Panc1 (cell line): ENCODE measurements at regions not wholly inside any gene's neighbourhood (a gene's known extent, or its start where the extent isn't known, plus 50 kb on each side); places are given as distances from the start of the nearest gene placed in this dataset.
"Not testable (repeated sequence)": the region's sequence is repeated elsewhere in the genome, so short reads cannot be mapped to it uniquely, and the experiment has no call there.

Source experiments
- ATAC-seq: fragments of 200-7000 bp; cut with Tn5 transposase; 2 replicates; pipeline ENCODE4 v1.9.1; 2020; ENCODE audit warnings: mild to moderate bottlenecking, moderate library complexity
- BruUV-seq: library from RNA; stranded (reverse); fragments of 400-500 nt; replicated peaks from 2 replicates; lab custom pipeline; 2021; lab: Mats Ljungman, UMichigan
- CTCF ChIA-PET: fragments of 300-600 bp; sonication (Branson Sonifier 250); formaldehyde crosslinking; loops from one replicate; lab custom pipeline; 2022; ENCODE audit warnings: antibody characterized with exemption; lab: Charles Lee
- POLR2A ChIA-PET: fragments of 300-600 bp; sonication (Branson Sonifier 250); formaldehyde crosslinking; loops from one replicate; lab custom pipeline; 2022; ENCODE audit warnings: antibody characterized with exemption; lab: Charles Lee
- DNase-seq: peaks from one replicate; pipeline ENCODE4 v3.0.0-alpha.2; 2010; ENCODE audit warnings: low read depth, low spot score
- H3K27ac ChIP-seq: 2 replicates; pipeline ENCODE4 v1.5.1; 2011; ENCODE audit warnings: mild to moderate bottlenecking, low read length, inconsistent platforms
- H3K27me3 ChIP-seq: fragments of 200-500 bp; sonication (Bioruptor generic); 2 replicates; pipeline ENCODE4 v1.6.0; 2014; ENCODE audit warnings: low read length, inconsistent platforms; ENCODE audit not compliant: control insufficient read depth, insufficient read depth
- H3K36me3 ChIP-seq: fragments of 200-500 bp; sonication (Bioruptor generic); 2 replicates; pipeline ENCODE4 v1.5.1; 2014; ENCODE audit warnings: inconsistent platforms, mild to moderate bottlenecking, low read length, moderate library complexity; ENCODE audit not compliant: control insufficient read depth, insufficient read depth
- H3K4me1 ChIP-seq: 2 replicates; pipeline ENCODE4 v1.5.1; 2011; ENCODE audit warnings: inconsistent platforms, mild to moderate bottlenecking, low read length, moderate library complexity; ENCODE audit not compliant: control insufficient read depth, insufficient read depth
- H3K4me3 ChIP-seq, 2 experiments: 2 replicates each; pipeline ENCODE4 v1.5.1; 2011 to 2012; ENCODE audit warnings: low read depth in 2 of 2, low read length in 2 of 2, mild to moderate bottlenecking in 2 of 2, inconsistent platforms in 1 of 2, moderate library complexity in 1 of 2
- H3K9me3 ChIP-seq: fragments of 200-500 bp; sonication (Bioruptor generic); 2 replicates; pipeline ENCODE4 v1.5.1; 2014; ENCODE audit warnings: low read depth, mild to moderate bottlenecking, inconsistent platforms, low read length, moderate library complexity; ENCODE audit not compliant: control insufficient read depth, insufficient read depth
- POLR2AphosphoS5 ChIP-seq: IDR thresholded peaks from 2 replicates; pipeline ENCODE4 v1.6.1; 2012; ENCODE audit warnings: mild to moderate bottlenecking, low read depth, low read length, moderate library complexity
- REST ChIP-seq, 2 experiments: IDR thresholded peaks; 2 replicates each; pipeline ENCODE4 v1.6.1; 2011 to 2012; ENCODE audit warnings: low read depth in 2 of 2, control low read depth in 1 of 2, low read length in 1 of 2, mild to moderate bottlenecking in 1 of 2, moderate library complexity in 1 of 2; ENCODE audit not compliant: insufficient read depth in 1 of 2
- SIN3A ChIP-seq: IDR thresholded peaks from 2 replicates; pipeline ENCODE4 v1.6.1; 2012; ENCODE audit warnings: low read depth, mild to moderate bottlenecking, low read length, moderate library complexity, borderline replicate concordance; ENCODE audit not compliant: insufficient read depth
- TCF7L2 ChIP-seq: IDR thresholded peaks from 2 replicates; pipeline ENCODE4 v1.6.1; 2011; ENCODE audit warnings: mild to moderate bottlenecking, low read depth, low read length, inconsistent platforms
- in situ Hi-C: cut with HindIII; loops from 2 replicates; pipeline ENCODE4 v1.10.0; 2016; ENCODE audit warnings: low sequenced_read_pairs, low pct_unique_long_range_greater_than_20kb
- intact Hi-C: fragments of 100-400 bp; cut with micrococcal nuclease; formaldehyde crosslinking; loops from one replicate; pipeline ENCODE4 v1.10.0; 2022; ENCODE audit not compliant: unreplicated experiment
- TF ChIP-seq, protein P1 (sequence below): fragments of 450-650 bp; IDR thresholded peaks from 2 replicates; pipeline ENCODE4 v1.5.1; 2017; ENCODE audit warnings: mild to moderate bottlenecking

DNA sequence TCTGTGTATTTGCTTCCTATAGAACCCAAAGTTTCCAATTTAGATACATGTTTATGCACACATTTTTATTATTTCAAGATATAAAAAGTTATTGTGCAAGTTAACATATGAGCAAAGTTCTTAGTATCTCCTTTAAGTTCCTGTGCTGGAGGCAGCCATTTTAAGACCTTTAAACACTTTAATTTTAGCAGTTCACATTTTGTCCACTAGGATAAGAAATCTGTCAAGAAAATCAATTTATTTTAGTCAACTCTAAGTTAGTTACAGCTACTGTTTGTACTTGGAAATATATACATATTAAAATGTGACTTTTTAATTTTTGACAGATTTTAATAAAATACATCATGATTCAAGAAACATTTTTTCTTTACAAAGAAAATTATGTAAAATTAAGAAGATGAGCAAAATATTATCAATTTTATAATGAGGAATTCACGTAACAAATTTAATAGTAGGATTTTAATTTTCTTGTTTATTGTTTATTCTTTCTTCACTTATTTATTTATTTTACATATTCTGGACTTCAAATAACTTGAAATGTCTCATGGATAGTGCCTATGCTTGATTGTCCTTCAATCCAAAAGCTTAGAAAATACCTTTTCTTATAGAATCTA, 402.6 kb upstream of the GBE1 start:
- H3K4me3 ChIP-seq: no peak overlapping the region
- intact Hi-C loops (no loop called here), in situ Hi-C loops (no loop called here)
- no peaks in the 10 kb centered on the region for H3K4me1 ChIP-seq
- no peak overlapping the region for H3K27ac ChIP-seq
- H3K36me3 ChIP-seq: no peaks in the 10 kb centered on the region
- ChIA-PET POLR2A (no interaction called here), CTCF (no interaction called here)
- ATAC-seq (no peak), DNase-seq (no peak)
- TF ChIP-seq REST (IDR thresholded peaks at IDR 0.05; ENCODE audit: insufficient read depth in 1 of 2, low read depth in 2 of 2, low read length in 1 of 2): no peak
- TF ChIP-seq, protein P1, sequence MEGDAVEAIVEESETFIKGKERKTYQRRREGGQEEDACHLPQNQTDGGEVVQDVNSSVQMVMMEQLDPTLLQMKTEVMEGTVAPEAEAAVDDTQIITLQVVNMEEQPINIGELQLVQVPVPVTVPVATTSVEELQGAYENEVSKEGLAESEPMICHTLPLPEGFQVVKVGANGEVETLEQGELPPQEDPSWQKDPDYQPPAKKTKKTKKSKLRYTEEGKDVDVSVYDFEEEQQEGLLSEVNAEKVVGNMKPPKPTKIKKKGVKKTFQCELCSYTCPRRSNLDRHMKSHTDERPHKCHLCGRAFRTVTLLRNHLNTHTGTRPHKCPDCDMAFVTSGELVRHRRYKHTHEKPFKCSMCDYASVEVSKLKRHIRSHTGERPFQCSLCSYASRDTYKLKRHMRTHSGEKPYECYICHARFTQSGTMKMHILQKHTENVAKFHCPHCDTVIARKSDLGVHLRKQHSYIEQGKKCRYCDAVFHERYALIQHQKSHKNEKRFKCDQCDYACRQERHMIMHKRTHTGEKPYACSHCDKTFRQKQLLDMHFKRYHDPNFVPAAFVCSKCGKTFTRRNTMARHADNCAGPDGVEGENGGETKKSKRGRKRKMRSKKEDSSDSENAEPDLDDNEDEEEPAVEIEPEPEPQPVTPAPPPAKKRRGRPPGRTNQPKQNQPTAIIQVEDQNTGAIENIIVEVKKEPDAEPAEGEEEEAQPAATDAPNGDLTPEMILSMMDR: no peak; the same call in 1 of the 2 replicates
- no peak for TF ChIP-seq SIN3A
- TF ChIP-seq TCF7L2: no peak
- H3K27me3 ChIP-seq: no peaks in the 10 kb centered on the region
- no peaks in the 10 kb centered on the region for H3K9me3 ChIP-seq
- no TSS peak for BruUV-seq

DNA sequence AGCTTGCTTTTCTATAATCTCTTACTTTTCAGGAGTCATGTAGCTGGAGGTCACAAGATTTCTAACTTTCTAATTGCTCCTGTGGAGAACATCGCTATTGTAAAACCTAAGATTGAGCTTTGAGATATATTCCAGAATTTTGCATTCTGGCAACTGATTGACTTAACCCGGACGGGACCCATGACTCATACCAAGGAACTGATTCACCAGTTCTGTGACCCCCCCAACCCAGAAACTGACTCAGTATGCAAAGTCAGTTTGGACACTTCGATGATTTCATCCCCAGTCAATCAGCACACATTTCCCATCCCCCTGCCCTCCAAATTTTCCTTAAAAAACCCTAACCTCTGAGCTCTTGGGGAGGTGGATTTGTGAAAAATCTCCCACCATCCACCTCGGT, 396.5 kb upstream of the GBE1 start:
- ChIA-PET POLR2A (no interaction called here), CTCF (no interaction called here)
- Histone ChIP-seq H3K27me3 (no peaks in the 10 kb centered on the region), H3K27ac (no peak overlapping the region), H3K36me3 (no peaks in the 10 kb centered on the region), H3K4me3 (no peak overlapping the region), H3K4me1 (no peaks in the 10 kb centered on the region), H3K9me3 (no peaks in the 10 kb centered on the region)
- DNase-seq (no peak), ATAC-seq (no peak)
- intact Hi-C loops (no loop called here), in situ Hi-C loops (no loop called here)
- BruUV-seq: no TSS peak
- TF ChIP-seq REST (IDR thresholded peaks at IDR 0.05; ENCODE audit: insufficient read depth in 1 of 2, low read depth in 2 of 2, low read length in 1 of 2) (no peak), TCF7L2 (no peak), POLR2AphosphoS5 (no peak), SIN3A (no peak)
- TF ChIP-seq, protein P1: no peak

DNA sequence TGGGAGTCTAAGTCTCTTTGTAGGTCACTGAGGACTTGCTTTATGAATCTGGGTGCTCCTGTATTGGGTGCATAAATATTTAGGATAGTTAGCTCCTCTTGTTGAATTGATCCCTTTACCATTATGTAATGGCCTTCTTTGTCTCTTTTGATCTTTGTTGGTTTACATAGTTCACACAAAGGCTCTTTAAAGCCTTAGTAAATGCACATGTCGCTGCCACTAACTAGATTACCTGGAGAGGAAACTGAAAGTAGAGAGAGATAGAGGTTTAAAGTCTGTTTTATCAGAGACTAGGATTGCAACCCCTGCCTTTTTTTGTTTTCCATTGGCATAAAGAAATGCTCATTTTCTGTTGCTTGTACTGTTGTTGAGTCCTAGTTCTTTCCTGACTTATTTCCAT, 392.4 kb upstream of the GBE1 start:
- POLR2A ChIA-PET, H3K4me3 ChIP-seq, H3K9me3 ChIP-seq, in situ Hi-C loops, H3K27me3 ChIP-seq, CTCF ChIA-PET, BruUV-seq, intact Hi-C loops, H3K36me3 ChIP-seq, ATAC-seq, H3K4me1 ChIP-seq, H3K27ac ChIP-seq, DNase-seq: not testable (repeated sequence)
